Nucleus accumbens (tissue), 56 donors: ENCODE measurements at regions not wholly inside any gene's neighbourhood (a gene's known extent, or its start where the extent isn't known, plus 50 kb on each side); places are given as distances from the start of the nearest gene placed in this dataset.
"Not testable (repeated sequence)": the region's sequence is repeated elsewhere in the genome, so short reads cannot be mapped to it uniquely, and the experiment has no call there.

ENCODE experiments used
- DNase-seq, 56 donors: peaks; one replicate each; lab custom pipeline; 2025; lab: John Stamatoyannopoulos, UW

GRCh38 chr2:201946746-201947145, 86.9 kb upstream of the FZD7 start:
- not testable (repeated sequence) for DNase-seq

- DNase-seq, result no peak
These were observed 86.4 kb upstream of the FZD7 start for GRCh38 chr2:201947287-201947686.

- no peak for DNase-seq
These were observed 84.3 kb upstream of the FZD7 start for GRCh38 chr2:201949181-201949926.

GRCh38 chr2:201949927-201950246, 83.8 kb upstream of the FZD7 start:
- no peak for DNase-seq

- DNase-seq, result no peak
These were observed 83.0 kb upstream of the FZD7 start for GRCh38 chr2:201950606-201951005.

GRCh38 chr2:201952187-201952586, 81.5 kb upstream of the FZD7 start:
- DNase-seq, result no peak

GRCh38 chr2:201953396-201953795, 80.3 kb upstream of the FZD7 start:
- no peak for DNase-seq

GRCh38 chr2:201953880-201954279, 79.8 kb upstream of the FZD7 start:
- DNase-seq, result no peak

- DNase-seq, result no peak
These were observed 78.4 kb upstream of the FZD7 start for GRCh38 chr2:201955231-201955630.

- DNase-seq, result peak in 18 of 56 donors; percentile 6 to 46 (median 19)
These were observed 77.9 kb upstream of the FZD7 start for GRCh38 chr2:201955702-201956141.

GRCh38 chr2:201956361-201956760, 77.3 kb upstream of the FZD7 start:
- no peak for DNase-seq

GRCh38 chr2:201957091-201957490, 76.6 kb upstream of the FZD7 start:
- no peak for DNase-seq

GRCh38 chr2:201959198-201959597, 74.5 kb upstream of the FZD7 start:
- DNase-seq, result no peak

GRCh38 chr2:201959626-201960025, 74.0 kb upstream of the FZD7 start:
- DNase-seq, result no peak

GRCh38 chr2:201960305-201960704, 73.3 kb upstream of the FZD7 start:
- no peak for DNase-seq

GRCh38 chr2:201961401-201961800, 72.3 kb upstream of the FZD7 start:
- DNase-seq, result no peak

- no peak for DNase-seq
These were observed 70.7 kb upstream of the FZD7 start for GRCh38 chr2:201962774-201963562.

- DNase-seq, result no peak
These were observed 69.6 kb upstream of the FZD7 start for GRCh38 chr2:201964011-201964410.

- peak in 8 of 56 donors; percentile 4 to 39 (median 13) for DNase-seq
These were observed 68.9 kb upstream of the FZD7 start for GRCh38 chr2:201964631-201965206.

GRCh38 chr2:201965550-201965949, 68.1 kb upstream of the FZD7 start:
- no peak for DNase-seq

- DNase-seq, result peak in 1 of 56 donors; percentile 11
These were observed 66.8 kb upstream of the FZD7 start for GRCh38 chr2:201966691-201967438.
